IPS-NIHi11 (cell line): ENCODE measurements at regions not wholly inside any gene's neighbourhood (a gene's known extent, or its start where the extent isn't known, plus 50 kb on each side); places are given as distances from the start of the nearest gene placed in this dataset.

ENCODE experiments used
- DNase-seq: peaks from one replicate; pipeline ENCODE4 v3.0.0; 2012; ENCODE audit warnings: mixed read lengths, low spot score

- no peak for DNase-seq
These were observed 156.0 kb upstream of the TIAM1 start for GRCh38 chr21:31500071-31500470.

DNA sequence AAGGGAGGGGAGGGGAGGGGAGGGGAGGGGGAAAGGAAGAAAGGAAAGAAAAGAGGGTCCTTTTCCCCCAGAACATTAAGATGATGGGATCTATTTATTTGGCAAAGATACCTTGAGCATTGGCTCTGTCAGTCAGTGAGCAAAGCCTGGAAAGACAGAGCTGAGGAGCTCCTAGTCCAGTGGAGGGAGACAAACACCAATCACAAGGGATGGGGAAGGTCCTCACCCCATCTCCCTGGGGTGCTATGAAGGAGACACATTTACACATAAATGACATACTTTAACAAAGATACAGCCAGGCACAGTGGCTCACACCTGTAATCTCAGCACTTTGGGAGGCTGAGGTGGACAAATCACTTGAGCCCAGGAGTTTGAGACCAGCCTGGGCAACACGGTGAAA lies 154.9 kb upstream of the TIAM1 start:
- DNase-seq = peak; percentile 45

GRCh38 chr21:31497914-31498313 lies 153.9 kb upstream of the TIAM1 start:
- no peak for DNase-seq

GRCh38 chr21:31493350-31493880 lies 149.4 kb upstream of the TIAM1 start:
- no peak for DNase-seq

DNA sequence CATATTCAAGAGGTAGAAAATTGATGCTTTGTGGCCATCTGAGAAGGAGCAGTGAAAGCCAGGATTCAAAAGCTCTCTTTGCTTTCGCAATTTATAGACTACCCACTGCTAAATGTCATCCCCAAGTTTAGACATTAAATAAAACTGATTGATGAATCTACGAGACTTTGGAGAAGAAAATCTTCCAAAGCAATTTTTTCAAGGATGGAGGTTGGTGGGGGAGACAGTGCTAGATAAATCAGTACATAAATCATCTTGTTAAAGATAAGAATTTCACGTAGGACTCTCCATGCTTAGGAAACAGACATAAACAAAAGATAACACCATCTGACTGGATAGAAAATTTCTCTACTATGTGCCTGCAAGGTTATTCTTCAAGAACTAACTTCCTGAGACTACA lies 147.6 kb upstream of the TIAM1 start:
- no peak for DNase-seq

DNA sequence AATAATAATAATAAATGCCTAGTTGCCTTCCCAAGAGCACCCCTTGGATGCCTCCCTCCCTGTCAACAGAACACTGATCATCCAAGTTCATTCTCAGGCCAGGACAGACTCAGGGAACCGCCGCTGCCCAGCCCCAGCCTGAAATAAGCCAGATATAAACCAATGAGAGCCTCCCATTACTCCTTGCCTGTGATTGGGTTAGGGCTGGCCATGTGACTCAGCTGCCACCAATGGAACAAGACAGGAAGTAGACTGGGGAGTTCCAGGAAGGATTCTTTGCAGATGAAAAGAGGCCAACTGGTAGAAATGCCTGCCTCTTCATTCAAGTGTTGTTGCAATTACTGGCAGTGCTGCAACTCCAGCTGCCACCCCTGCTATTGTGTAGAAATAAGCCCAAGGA lies 146.4 kb upstream of the TIAM1 start:
- peak; percentile 57 for DNase-seq

DNA sequence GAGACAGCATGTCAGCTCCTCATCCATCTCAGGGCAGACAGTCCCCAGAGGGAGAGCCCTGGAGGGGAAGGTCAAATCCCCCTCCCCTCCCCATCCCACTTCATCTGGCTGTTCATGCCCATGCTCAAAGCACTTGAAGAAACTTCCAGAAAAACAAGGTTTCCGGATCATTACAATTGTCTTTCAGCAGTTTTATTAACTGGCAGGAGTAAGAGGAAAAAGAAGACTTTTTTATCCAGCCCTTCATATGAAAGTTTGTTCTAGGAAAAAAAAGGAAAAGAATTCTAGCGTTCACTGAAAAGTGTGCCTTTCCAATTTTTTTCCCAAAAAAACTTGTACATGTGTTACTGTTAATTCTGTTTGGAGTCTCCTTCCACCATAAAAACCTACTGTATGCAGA lies 145.7 kb upstream of the TIAM1 start:
- DNase-seq = no peak

- no peak for DNase-seq
These were observed 145.0 kb upstream of the TIAM1 start for GRCh38 chr21:31489014-31489413.

- DNase-seq = no peak
These were observed 140.2 kb upstream of the TIAM1 start for GRCh38 chr21:31484219-31484618.

DNA sequence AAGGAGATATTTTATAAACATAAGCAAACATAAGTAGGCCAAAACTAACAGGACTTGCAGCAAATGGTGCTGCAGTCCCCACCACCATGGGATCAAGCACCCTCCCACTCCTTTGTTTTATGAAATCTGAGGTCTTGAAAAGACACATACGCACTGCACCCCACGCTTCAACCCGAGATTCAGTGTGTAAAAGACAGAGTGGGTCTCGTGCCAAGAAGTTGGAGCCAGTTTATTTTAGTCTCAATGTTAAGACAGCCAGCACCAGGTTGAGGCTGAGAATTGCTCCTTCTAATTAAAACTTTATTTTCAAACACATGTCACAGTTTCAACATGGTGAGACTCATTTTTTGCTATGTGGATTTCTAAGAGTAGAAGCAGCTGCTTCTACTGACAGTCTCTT lies 139.1 kb upstream of the TIAM1 start:
- no peak for DNase-seq

- no peak for DNase-seq
These were observed 138.4 kb upstream of the TIAM1 start for GRCh38 chr21:31482460-31482859.

GRCh38 chr21:31480228-31480627 lies 136.2 kb upstream of the TIAM1 start:
- DNase-seq = no peak

DNA sequence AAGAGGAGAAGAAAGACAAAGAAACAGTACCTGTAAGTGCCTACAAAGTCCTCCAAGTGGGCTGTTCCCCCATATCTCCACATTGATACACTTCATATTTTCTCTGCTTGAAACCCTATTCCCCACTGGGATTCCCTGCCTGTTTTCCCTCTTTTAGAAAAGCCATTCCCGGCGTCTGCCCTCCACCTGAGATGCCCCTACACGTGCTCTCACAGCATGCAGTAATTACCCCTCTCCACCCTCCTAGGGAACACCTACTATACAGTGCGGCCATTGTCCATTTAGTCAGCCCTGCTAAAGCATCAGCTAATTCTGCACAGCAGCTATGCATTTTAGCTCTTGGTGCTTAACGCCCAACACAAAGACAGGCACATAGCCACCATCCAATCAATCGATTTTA lies 135.7 kb upstream of the TIAM1 start:
- no peak for DNase-seq

- DNase-seq = no peak
These were observed 135.2 kb upstream of the TIAM1 start for GRCh38 chr21:31479222-31479621.

DNA sequence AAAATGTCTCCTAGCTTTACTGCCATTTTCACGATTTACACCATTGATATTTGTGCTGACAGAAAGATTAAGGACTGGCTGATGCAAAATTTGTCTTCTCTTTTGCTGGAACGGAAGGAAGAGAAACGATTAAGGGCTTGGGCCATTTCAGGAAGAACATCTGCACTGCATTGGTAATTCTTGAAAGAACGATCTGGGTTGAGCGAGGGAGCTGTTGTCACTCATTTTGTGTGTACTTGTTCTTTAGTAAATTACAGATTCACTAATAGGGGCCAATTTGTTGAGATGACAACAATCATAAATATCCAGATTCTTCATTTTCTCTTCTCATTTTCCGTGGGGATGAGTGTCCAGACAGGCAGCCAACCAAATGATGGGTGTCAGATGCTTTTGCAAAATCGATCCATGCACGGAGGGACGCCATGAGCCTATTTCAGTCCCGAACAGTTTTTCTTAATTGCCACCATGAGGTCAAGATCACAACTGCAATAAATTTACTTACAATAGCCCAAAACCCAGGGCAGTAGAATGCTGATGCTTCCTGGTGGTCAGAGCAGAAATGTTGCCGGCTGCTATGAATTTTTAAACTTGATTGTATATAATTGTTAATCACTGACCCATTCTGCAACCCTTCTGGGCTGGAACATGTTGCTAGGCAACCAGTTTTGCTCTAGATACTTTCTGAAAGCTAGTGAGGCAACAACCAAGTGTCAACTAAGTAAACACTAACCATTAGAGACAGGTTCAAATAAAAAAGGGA lies 132.4 kb upstream of the TIAM1 start:
- DNase-seq = no peak

DNA sequence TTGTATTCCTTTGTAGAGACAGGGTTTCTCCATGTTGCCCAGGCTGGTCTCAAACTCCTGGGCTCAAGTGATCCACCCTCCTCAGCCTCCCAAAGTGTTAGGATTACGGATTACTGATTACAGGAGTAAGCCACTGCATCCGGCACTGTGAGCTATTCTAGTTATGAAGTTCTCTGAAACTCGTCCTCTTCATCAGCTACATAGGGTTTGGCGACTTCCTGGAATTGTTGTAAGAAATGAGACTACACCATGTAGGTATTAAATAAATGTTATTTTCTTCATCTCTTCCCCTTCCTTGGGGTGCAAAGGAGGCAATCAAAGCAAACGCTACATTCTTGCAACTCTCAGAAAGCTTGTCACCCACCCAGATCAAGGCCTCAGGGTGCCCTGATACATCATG lies 131.2 kb upstream of the TIAM1 start:
- no peak for DNase-seq

- DNase-seq = no peak
These were observed 129.8 kb upstream of the TIAM1 start for GRCh38 chr21:31473685-31474345.

DNA sequence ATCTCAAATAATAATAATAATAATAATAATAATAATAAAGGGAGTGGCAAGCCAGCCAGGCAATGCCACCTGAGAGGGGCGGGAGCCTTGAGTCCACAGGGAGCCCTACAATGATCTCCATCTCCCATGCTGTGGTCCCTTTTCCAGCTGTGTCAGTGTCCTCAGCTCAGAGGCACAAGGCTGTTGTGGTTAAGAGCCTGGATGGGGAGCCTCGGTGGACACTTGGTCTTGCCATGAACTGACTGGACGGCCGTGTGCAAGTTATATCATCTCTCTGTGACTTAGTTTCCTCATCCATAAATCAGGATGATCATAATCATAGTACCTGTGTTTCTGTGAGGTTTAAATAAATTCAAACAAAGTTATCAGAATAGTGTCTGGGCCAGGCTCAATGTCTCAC lies 127.8 kb upstream of the TIAM1 start:
- DNase-seq = no peak

- peak; percentile 34 for DNase-seq
These were observed 127.0 kb upstream of the TIAM1 start for GRCh38 chr21:31470896-31471694.

- no peak for DNase-seq
These were observed 116.9 kb upstream of the TIAM1 start for GRCh38 chr21:31460980-31461379.

GRCh38 chr21:31459457-31459856 lies 115.4 kb upstream of the TIAM1 start:
- DNase-seq = peak; percentile 26

DNA sequence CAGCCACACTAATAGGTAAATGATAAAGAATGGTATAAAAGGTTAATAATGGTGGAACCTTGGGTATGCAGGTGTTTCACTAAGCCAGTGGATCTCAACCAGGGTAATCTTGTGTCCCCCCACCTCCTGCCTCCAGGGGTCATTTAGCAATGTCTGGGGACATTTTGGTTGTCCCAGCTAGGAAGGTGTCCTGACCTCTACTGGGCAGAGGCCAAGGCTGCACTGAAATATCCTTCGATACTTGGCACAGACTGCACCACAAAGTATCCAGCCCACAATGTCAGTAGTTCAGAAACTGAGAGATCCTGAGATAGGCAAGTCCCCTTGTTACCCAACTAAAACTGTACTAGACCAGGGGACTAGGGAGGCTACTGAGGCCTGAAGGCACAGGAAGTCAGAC lies 113.6 kb upstream of the TIAM1 start:
- peak; percentile 56 for DNase-seq

DNA sequence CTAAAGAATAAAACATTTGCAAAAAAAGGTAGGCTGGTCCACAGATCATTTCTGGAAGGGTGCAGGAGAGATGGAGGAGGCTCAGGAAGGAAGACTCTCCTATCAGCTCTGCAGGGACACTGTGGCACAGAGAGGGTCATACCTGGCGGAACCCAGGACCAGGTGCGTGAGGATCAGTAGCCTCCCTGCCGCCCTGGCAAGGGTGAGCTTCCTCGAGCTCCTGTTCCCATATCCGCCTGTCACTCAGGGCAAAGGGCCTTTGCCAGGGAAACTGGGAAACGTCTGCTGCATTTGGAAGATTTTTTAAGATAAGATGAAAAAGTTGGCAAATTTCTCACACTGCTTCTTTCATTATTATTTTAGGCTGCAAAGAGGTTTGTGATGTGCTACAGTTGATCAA lies 112.1 kb upstream of the TIAM1 start:
- DNase-seq = no peak
